Activated T-helper 9 cell treated with anti-CD3 and anti-CD28 coated beads, Interleukin-2, amount 50 U/mL, for 16 hours (primary cell): ENCODE measurements at regions not wholly inside any gene's neighbourhood (a gene's known extent, or its start where the extent isn't known, plus 50 kb on each side); places are given as distances from the start of the nearest gene placed in this dataset.

Experiments
- DNase-seq: peaks from one replicate; pipeline ENCODE4 v3.0.0-alpha.2; 2020; ENCODE audit warnings: low read depth

DNA sequence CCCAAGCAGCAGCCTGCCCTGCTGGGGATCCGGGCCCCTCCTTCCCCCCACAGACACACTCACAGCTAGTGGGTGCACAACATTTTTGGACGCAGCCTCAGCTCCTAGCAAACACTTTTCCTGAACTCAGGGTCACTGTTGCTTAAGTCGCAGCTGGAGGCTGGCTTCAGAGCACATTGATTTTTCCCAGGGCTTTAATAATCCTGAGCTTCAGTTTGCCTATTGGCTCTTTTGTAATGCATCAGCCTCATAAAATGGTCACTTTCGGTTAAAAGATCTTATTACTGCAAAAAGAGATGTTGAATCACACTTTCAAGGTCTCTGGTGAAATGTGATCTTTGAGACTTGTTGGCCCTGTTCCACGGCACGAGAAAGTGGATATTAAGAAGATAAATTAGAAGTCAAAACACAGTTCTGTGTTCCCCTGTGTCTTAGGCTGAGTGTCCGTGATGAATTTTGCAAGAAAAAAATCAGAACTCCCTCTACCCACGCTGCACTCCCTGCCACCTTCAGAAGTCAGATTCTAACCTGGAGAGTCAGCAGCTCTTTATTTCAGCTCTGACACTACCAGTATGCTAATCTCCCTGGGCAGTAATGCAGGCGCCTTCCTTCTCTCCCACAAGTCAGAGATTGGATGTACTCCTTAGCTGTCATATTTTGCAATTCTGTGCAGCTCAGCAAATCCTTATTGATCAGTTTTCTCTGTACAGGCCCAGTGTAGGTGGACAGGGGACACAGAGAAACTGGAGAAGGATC is 158.2 kb upstream of the E2F8 start:
- DNase-seq, result no peak

DNA sequence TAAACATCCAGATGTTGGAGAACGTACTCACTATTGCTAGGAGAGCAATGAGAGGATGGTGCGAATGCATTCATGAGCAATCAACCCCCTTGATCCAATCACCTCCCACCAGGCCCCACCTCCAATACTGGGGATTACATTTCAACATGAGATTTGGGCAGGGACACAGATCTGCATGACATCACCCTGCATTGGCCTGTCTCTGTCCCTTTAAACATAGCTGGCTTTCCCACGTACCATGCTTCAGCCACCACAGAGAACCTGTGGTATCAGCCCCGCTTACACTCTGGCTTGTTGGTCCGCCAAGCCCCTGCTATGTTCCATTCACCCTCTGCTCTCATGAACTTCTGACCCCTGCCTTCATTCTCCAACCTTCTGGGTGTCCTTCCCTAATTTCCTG is 157.5 kb upstream of the E2F8 start:
- no peak for DNase-seq

DNA sequence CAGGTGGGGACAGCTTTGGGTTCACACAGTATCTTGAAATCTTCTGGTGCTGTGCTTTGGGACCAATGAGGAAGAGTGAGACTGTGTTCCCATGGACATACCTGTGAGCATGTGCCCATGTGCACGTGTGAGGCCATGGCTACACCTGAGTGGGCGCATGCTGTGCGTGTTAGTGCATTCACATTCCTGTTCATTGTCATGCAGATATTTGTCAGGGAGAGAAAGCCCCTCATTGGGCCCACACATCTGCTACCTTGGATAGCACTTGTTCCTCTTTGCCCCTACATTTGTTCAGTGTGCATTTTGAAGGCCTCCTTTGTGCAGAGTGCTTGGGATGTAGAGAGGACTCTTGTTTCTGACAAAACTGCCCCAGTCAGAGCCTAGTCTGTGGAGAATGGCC is 154.3 kb upstream of the E2F8 start:
- no peak for DNase-seq

DNA sequence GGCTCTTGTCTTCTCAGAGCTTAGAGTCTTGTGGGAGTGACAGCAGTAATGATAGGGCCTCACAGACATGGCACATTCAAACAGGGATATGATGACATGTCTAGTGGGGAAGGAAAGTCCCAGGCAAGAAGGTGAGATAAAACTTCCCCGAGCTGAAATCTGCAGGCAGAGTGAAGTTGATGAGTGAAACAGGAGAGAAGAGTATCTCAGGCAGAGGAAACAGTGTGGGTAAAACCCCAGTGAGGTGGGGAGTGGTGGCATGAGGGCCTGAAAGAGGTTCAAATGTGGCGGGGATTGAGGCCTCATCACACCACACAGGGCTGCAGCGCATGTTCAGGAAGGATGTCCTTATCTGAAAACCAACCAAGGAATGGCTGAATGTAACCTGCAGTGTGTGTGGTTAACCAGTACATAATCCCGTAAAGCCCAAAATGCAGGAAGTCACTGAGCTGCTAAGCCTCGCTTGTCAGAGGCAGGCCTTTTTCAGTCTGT is 153.8 kb upstream of the E2F8 start:
- DNase-seq, result no peak

DNA sequence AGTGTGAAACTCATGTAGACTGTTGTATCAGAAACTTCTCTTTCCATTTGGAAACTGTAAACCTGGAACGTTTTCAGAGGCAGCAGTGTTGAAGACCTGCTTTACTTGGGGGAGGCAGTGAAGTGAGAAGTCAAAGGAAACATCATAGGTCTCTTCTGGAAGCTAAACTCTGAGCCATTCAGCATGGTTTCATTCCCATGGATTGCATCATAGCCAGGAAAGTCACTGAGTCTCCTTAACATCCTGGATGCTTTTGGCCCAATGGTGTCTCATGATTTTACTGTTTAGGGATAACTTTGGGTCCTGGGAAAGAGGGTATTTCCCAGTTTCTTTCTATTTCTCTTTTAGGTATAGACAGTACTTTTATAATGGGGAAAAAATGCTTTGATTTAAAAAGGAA is 153.2 kb upstream of the E2F8 start:
- no peak for DNase-seq

DNA sequence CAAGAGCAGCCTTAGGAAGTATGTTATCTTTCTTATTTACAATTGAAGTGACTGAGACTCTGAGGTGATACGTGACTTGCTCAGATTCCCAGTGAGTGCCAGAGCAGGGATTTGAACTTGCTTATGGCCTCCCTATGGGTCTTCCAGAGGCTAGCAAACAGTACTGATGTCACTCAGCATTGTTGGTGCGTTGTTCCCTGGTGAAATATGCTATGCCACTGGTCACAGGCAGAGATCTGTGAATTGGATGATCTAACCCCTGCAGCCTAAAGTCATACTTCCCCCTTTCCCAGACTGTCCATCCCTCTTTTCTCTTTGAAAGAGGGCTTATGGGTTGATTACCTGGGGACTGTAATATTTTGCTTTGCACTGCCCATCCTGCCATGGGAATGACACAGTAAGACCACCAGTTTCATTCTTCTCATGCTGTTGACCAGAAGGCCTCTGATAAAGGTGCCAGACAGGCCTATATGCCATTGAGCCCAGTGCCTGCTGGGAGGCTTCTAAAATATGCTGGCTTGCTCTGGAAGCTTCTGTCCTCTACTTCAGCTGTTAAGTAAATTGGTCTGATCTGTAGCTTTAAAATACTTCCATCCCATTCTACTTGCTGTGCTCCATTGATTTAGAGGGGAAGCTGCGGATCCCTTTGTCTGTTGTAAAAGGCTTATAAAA is 152.2 kb upstream of the E2F8 start:
- no peak for DNase-seq

DNA sequence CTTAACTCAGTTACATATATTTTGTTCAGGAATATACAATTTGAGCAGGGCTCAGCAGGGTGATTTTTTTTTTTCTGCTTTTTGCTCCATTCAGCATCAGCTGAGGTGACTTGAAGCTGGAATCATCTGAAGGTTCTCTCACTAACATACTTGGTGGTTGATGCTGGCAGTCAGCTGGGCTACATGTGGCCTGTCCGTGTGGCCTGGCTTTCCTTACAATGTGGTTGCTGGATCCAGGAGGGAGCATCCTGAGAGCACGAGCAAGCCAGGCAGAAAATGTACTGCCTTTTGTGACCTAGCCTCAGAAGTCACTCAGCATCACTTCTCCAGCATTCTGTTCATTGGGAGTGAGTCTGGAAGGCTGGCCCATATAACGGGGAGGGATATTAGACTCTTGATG is 151.6 kb upstream of the E2F8 start:
- DNase-seq, result no peak

DNA sequence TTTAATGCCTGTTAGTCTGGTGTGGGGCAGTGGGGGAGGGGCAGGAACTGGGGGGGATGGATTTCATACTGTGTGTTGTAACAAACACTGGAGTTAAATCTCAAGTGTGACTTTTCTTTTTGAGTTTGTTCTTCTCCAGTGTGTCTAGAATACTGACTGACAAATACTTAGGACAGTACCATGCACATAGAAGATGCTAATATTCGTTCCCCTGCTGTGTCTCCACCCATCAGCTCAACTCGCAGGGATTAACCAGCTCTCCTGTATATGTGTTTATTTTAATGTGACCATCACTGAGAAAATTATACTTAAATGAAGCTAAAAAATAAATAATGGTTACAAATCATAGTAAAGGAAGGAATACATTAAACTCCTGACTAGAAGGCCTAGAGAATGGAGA is 150.9 kb upstream of the E2F8 start:
- no peak for DNase-seq

DNA sequence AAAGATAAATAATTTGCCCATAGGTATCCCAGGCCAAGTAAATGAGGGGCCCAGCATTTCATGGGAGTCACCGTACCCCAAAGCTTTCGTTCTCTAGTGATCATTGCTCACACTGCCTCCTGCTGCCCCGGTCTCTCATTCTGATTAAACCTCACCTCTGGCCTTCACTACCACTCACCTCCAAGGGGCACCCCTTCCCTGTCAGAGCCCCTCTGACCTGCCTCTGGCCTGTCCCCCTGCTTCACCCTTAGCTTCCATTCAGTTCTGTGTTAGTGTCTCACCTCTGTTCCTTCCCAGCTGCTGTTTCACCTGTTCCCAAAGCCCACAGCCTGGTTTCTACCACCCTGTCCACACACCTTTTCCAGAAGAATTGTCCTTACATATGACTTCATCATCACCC is 150.3 kb upstream of the E2F8 start:
- DNase-seq, result no peak

DNA sequence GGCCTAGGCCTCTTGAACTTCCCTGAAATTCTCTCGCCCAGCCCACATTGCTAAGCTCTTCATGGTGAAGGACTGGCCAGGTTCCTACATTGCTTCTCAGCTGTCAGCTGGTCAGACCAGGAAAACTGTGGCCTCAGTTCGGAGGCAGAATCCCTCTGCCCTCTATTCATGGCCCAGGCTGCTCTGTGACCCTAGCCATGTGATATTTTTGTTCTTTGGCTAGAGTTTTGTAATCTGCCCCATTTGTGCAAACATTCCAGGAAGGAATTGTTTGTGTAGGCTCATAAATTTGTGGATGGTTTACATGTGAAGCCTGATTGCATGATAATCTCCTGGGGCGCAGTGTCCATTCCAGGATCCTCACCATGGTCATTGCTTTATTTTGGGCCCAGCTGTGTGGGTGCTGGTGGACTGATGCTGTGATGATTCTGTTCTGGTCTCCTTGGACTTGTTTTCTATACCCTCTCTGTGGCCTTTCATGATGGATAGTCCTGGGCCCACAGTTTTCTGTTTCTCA is 149.1 kb upstream of the E2F8 start:
- DNase-seq, result no peak

DNA sequence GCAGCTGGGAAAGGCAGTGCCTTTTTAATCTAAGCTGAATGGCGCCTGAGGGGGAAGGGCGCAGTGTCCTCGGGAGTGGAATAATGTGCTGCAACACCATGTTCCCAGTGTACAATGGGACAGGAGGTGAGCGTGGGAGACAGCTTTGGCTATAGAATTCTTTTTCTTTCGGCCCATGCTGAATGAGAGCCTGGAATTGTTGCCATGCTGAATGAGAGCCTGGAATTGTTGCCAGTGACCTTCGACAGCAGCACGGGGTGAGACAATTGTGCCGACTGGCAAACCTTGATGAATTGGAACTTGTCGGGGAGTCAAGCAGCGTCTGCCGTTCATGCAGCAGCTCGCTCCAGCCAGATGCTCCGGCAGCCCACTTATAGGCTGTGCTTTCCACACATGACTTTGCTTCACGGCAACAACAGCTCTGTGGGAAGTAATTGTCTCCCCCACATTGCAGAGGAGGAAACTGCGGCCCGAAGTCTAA is 141.4 kb upstream of the E2F8 start:
- no peak for DNase-seq

DNA sequence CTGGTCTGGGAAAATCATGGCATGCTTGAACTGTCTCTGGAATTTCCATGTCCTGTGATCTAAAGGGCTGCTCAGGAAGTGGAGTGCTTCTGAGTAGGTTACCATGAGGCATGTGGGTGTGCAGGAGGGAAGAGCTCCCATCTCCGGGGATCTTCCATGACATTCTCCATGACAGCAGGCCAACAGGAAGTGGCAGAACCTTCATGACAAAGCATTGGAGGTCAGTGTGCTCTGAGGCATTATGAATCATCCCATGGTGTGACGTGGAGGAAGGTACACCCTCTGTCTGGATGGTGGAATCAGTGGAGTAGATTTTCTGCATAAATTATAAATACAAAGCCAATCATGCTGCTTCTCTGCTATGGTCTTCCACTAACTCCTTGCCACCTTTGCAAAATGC is 139.6 kb upstream of the E2F8 start:
- DNase-seq, result no peak

DNA sequence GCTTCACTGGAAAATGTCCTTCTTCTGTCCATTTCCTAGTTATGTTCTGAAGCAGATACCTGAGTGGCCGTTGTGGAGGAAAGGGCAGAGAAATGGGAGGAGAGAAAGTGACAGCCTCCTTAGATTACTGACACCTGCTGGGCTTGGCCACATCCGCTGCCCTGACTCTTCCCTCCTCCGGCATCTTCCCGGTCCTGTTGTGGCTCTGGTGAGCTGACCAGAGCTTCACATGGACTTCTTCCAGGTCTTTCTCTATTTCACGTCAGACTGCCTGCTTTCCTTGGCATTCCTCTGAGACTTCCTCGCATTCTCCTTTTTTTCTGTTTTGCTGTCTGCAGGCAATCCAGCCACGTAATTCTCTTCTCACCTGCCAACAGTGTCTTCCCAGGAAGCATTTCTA is 138.7 kb upstream of the E2F8 start:
- DNase-seq, result no peak

DNA sequence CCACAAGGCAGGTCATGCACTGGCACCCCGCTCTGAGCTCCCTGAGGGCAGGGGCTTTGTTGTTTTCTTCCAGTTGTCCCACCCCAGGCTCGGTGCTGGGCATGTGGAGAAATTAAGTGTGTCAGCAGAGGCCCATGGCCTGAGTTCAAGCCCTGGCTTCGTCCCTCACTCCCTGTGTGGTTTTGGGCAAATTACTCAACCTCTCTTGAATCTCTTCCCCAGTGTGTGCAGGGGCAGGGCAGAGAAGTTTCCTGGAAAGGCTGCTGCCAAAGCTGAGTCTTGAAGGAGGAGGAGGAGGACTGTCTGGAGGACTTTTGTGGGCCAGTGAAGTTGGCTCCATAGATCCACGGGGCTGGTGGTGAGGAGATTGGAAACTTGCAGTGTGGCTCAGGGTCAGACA is 138.1 kb upstream of the E2F8 start:
- DNase-seq, result no peak

DNA sequence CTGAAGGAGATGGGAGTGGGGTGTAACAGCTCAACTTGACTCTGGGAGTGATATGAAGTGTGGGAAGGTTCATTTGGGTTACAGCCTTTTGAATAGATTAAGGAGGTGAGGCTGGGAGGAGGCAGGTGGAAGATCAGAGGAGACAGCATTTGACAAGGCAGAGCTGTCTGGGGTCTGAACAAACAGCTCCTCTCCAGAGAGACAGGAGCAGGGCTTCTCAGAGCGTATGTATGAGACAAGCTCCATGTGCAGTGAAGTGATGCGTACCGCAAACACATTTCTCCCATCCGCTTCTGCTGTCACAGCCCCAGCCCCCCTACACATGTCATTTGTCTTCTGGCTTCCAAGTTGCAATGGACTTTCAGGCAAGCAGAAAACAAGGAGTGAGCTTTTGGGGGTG is 137.1 kb upstream of the E2F8 start:
- DNase-seq, result no peak

DNA sequence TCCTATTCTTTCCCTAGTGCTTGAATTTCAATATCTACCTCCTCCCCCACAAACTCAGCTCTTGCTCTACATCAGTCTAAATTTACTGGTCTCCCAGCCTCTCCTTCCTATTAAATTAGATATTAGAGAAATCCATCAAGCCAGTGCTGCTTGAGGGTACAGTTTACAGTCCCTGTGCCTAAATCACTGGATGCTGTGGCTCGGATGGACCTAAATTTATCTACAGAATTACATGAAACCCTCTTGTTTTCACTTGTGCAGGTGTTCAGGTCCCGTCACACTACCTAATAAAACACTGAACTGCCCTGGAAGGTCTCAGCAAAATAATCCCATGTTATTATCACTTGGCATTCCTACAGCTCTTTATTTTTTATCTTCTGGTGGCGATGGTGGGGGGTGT is 134.7 kb upstream of the E2F8 start:
- DNase-seq, result no peak

DNA sequence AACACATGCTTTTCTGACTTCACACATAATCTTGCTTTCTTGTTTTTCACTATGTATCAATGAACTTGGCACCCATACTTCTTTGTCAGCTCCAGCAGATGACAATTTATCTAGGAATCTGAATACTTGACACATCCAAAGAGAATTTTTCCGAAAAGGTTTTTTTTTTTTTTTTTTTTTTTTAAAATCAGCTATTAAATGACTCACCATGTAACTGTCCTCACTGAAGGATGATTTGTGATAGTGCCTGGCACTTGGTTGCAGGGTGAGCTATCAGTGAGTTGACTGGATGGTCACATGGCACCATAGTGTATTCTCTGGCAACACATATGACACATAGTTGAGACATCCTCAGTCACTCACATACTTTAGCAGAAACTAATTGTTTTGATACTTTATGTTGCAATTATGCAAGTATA is 133.4 kb upstream of the E2F8 start:
- DNase-seq, result no peak

DNA sequence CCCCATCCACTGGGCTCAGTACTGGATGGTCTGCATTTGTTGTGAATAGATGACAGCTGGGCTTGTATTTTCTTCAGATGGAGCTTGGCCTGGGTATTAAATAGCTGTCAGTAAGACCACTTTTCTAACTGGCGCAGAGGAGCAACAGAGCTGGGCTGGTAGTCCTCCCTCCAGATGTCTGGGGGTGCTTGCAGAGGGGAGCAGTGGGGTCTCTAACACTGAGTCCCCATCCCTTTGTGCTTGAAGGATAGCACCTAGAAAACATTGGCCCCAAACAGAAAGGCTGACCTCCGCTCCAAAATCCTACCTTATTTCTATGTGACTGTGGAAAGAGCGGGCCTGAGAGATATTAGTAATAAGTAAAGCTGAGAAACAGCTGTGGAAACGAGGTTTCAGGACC is 131.6 kb upstream of the E2F8 start:
- no peak for DNase-seq

DNA sequence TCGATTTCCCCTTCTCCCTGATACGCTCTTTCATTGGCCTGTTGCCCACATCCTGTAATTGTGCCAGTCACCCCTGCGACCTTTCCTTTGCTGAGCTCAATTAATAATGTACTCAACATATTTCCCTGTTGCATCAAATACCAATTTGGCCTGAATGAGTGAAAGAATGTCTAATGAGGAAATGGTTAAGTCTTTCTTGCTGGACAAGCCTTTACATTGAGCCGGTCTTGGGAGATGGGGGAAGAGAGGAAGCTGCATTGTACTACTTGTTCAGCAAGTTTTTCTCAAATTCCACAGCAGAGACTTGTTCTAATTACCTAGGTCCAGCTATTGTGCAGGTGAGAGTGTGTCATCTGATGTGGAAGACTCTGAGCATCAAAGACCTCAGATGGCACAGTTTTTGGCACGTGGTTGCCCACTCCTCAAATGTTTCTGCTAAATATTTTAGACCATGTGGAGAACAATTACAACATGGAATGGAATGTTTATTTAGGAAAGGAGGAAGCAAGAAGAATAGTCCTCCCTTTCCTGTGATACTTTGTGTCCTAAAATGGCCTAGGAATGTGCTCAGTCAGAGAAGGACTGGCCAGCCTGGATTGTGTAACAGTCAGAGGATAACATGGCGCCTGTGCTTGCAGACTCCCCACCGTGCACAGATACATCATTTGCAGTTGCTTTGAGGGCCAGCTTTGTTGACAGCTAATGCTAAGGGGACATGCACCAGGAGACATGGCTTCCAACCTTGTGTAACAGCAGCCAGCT is 129.5 kb upstream of the E2F8 start:
- DNase-seq, result no peak

DNA sequence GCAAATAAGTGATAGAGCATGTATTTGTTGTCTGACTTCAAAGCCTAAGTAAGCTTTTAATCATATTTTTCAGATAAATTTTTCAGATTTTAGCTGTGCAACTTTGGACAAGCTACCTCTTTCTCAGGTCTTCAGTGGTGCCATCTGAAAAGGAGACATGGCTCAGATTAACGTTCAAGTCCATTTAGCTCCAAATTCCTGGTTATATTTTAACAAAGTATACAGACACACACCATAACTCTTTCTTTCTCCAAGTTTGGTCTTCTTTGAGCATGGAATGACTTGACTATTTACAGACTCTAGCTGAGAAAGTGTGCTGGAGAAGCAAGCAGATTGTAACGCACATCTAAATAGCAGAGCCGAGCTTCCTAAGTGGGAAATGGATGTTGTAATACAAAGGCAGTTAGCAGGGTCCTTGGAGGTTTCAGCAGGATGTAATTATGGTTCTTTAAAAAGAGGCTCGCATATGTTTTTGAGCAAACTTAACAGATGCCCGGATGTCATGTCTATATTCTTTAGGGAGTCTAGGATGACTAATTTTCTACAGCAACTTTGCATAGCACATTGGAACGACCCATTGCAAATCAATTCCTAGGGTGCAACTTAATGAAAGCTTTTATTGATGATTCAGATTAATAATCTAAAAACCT is 128.1 kb upstream of the E2F8 start:
- DNase-seq, result no peak

DNA sequence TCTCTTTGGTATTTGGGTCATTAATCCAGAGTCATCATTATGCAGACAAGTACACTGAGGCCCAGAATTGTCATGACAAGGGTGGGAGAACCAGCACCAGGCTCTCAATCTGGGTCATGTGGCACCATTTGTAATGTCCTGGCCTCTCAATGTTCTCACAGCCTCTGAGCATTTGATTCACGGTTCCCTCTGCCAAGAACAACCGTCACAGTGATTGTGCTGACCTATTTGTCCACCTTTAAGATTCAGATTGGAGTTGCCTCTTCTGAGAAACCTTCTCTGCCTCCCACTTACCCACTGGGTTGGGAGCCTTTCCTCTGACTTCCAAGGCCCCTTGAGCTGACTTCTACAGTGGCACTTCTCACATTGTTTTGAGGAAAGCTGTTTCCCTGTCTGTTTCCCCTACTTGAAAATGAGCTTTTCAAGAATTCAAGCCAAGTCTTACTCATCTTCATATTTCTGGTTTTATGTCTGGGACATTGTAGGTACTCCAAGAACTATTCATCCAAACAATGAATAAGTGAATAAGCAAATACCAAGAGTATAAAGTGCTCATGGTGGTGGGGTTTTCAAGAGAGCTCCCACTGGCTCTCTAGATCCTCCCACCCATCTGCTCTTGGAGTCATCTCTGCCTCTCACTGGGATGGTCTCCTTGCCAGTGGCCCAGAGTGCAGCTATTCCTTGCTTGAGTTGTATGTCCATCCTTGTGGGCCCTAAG is 126.4 kb upstream of the E2F8 start:
- DNase-seq, result no peak
